WTC11 (cell line): ENCODE measurements at regions not wholly inside any gene's neighbourhood (a gene's known extent, or its start where the extent isn't known, plus 50 kb on each side); places are given as distances from the start of the nearest gene placed in this dataset.

ENCODE experiments used
- ATAC-seq: fragments of 200-7000 bp; cut with Tn5 transposase; 2 replicates; pipeline ENCODE4 v1.10.0; 2021; ENCODE audit warnings: mild to moderate bottlenecking, moderate library complexity
- CTCF ChIA-PET: fragments of 300-600 bp; sonication (Branson Sonifier 250); formaldehyde crosslinking; loops from one replicate; lab custom pipeline; 2021; ENCODE audit warnings: antibody characterized with exemption; lab: Charles Lee
- POLR2A ChIA-PET: fragments of 350-600 bp; sonication (Branson Sonifier 250); formaldehyde crosslinking; loops from one replicate; lab custom pipeline; 2021; ENCODE audit warnings: antibody characterized with exemption; lab: Charles Lee
- DNase-seq: peaks from one replicate; pipeline ENCODE4 v3.0.0; 2021; ENCODE audit warnings: low spot score
- H3K27ac Mint-ChIP-seq: 2 replicates; pipeline ENCODE4 v1.8.0; 2021; ENCODE audit warnings: mixed read lengths
- H3K27me3 Mint-ChIP-seq: 2 replicates; pipeline ENCODE4 v1.8.0; 2021; ENCODE audit warnings: low read depth, mild to moderate bottlenecking, moderate library complexity, mixed read lengths
- H3K36me3 Mint-ChIP-seq: 2 replicates; pipeline ENCODE4 v1.8.0; 2021; ENCODE audit warnings: mixed read lengths
- H3K4me1 Mint-ChIP-seq: 2 replicates; pipeline ENCODE4 v1.8.0; 2022; ENCODE audit warnings: mixed read lengths
- H3K4me3 Mint-ChIP-seq: 2 replicates; pipeline ENCODE4 v1.8.0; 2021; ENCODE audit warnings: mild to moderate bottlenecking, moderate library complexity, mixed read lengths
- H3K9me3 Mint-ChIP-seq: 2 replicates; pipeline ENCODE4 v1.8.0; 2021; ENCODE audit warnings: mixed read lengths
- CREB1 ChIP-seq: sonication (generic); formaldehyde crosslinking; IDR thresholded peaks from 2 replicates; pipeline ENCODE4 v1.8.0; 2023; ENCODE audit warnings: mild to moderate bottlenecking, missing genetic modification reagents
- EMX1 ChIP-seq: fragments of 250-450 bp; sonication (Bioruptor Pico); IDR thresholded peaks from 2 replicates; pipeline ENCODE4 v1.8.0; 2021; ENCODE audit warnings: mild to moderate bottlenecking
- FOXJ3 ChIP-seq: sonication (generic); formaldehyde crosslinking; IDR thresholded peaks from 2 replicates; pipeline ENCODE4 v1.9.0; 2021; ENCODE audit warnings: missing genetic modification reagents, mild to moderate bottlenecking, borderline replicate concordance
- GABPB1 ChIP-seq: sonication (generic); formaldehyde crosslinking; IDR thresholded peaks from 2 replicates; pipeline ENCODE4 v1.8.1; 2023; ENCODE audit warnings: mild to moderate bottlenecking, missing genetic modification reagents
- GRHL2 ChIP-seq: fragments of 250-450 bp; sonication (Bioruptor Pico); IDR thresholded peaks from 2 replicates; pipeline ENCODE4 v1.8.0; 2022; ENCODE audit warnings: mild to moderate bottlenecking, moderate library complexity; ENCODE audit not compliant: insufficient replicate concordance, severe bottlenecking
- GTF2I ChIP-seq: fragments of 250-450 bp; sonication (Bioruptor Pico); conservative IDR thresholded peaks from 2 replicates; pipeline ENCODE4 v1.4.0; 2021; ENCODE audit warnings: mild to moderate bottlenecking
- JAZF1 ChIP-seq: fragments of 250-450 bp; sonication (Bioruptor Pico); IDR thresholded peaks from 2 replicates; pipeline ENCODE4 v1.9.0; 2021; ENCODE audit warnings: moderate library complexity, mild to moderate bottlenecking, inconsistent platforms
- NFE2L1 ChIP-seq: sonication (generic); formaldehyde crosslinking; IDR thresholded peaks from 2 replicates; pipeline ENCODE4 v1.8.1; 2023; ENCODE audit warnings: missing genetic modification reagents
- PRRX2 ChIP-seq: fragments of 250-450 bp; sonication (Bioruptor Pico); IDR thresholded peaks from 2 replicates; pipeline ENCODE4 v1.8.0; 2021; ENCODE audit warnings: mild to moderate bottlenecking
- TEAD4 ChIP-seq: sonication (generic); formaldehyde crosslinking; IDR thresholded peaks from 2 replicates; pipeline ENCODE4 v1.8.0; 2022; ENCODE audit warnings: mild to moderate bottlenecking, missing genetic modification reagents
- TP53 ChIP-seq: sonication (generic); formaldehyde crosslinking; IDR thresholded peaks from 2 replicates; pipeline ENCODE4 v1.8.1; 2023; ENCODE audit warnings: mild to moderate bottlenecking, missing genetic modification reagents
- ZBTB21 ChIP-seq: sonication (generic); formaldehyde crosslinking; IDR thresholded peaks from 2 replicates; pipeline ENCODE4 v1.8.1; 2023; ENCODE audit warnings: mild to moderate bottlenecking, missing genetic modification reagents, borderline replicate concordance
- ZNF232 ChIP-seq: sonication (generic); formaldehyde crosslinking; IDR thresholded peaks from 2 replicates; pipeline ENCODE4 v1.8.0; 2022; ENCODE audit warnings: mild to moderate bottlenecking, missing genetic modification reagents
- ZNF396 ChIP-seq: fragments of 250-450 bp; sonication (Bioruptor Pico); IDR thresholded peaks from 2 replicates; pipeline ENCODE4 v1.8.0; 2021; ENCODE audit warnings: mild to moderate bottlenecking, moderate library complexity, borderline replicate concordance
- ZNF423 ChIP-seq: fragments of 250-450 bp; sonication (Bioruptor Pico); IDR thresholded peaks from 2 replicates; pipeline ENCODE4 v2.1.2; 2022; ENCODE audit warnings: mild to moderate bottlenecking, moderate library complexity
- TF ChIP-seq, protein P1 (sequence below): sonication (generic); formaldehyde crosslinking; IDR thresholded peaks from 2 replicates; pipeline ENCODE4 v1.8.0; 2022; ENCODE audit warnings: mild to moderate bottlenecking, missing genetic modification reagents
- TF ChIP-seq, protein P2 (sequence below): fragments of 250-450 bp; sonication (Bioruptor Pico); IDR thresholded peaks from 2 replicates; pipeline ENCODE4 v1.8.0; 2021; ENCODE audit warnings: mild to moderate bottlenecking
- TF ChIP-seq, protein P3 (sequence below): sonication (generic); formaldehyde crosslinking; IDR thresholded peaks from 2 replicates; pipeline ENCODE4 v1.8.0; 2022; ENCODE audit warnings: mild to moderate bottlenecking, missing genetic modification reagents
- TF ChIP-seq, protein P4 (sequence below): sonication (generic); formaldehyde crosslinking; IDR thresholded peaks from 2 replicates; pipeline ENCODE4 v1.8.1; 2022; ENCODE audit warnings: low read depth, mild to moderate bottlenecking, moderate library complexity, missing genetic modification reagents, borderline replicate concordance
- TF ChIP-seq, protein P5 (sequence below): fragments of 250-450 bp; sonication (Bioruptor Pico); IDR thresholded peaks from 2 replicates; pipeline ENCODE4 v2.1.2; 2022; ENCODE audit warnings: mild to moderate bottlenecking, moderate library complexity
- TF ChIP-seq, protein P6 (sequence below): sonication (generic); formaldehyde crosslinking; IDR thresholded peaks from 2 replicates; pipeline ENCODE4 v1.8.1; 2022; ENCODE audit warnings: mild to moderate bottlenecking, moderate library complexity, missing genetic modification reagents
- TF ChIP-seq, protein P7 (sequence below): fragments of 250-450 bp; sonication (Bioruptor Pico); IDR thresholded peaks from 2 replicates; pipeline ENCODE4 v1.9.0; 2021; ENCODE audit warnings: mild to moderate bottlenecking

DNA sequence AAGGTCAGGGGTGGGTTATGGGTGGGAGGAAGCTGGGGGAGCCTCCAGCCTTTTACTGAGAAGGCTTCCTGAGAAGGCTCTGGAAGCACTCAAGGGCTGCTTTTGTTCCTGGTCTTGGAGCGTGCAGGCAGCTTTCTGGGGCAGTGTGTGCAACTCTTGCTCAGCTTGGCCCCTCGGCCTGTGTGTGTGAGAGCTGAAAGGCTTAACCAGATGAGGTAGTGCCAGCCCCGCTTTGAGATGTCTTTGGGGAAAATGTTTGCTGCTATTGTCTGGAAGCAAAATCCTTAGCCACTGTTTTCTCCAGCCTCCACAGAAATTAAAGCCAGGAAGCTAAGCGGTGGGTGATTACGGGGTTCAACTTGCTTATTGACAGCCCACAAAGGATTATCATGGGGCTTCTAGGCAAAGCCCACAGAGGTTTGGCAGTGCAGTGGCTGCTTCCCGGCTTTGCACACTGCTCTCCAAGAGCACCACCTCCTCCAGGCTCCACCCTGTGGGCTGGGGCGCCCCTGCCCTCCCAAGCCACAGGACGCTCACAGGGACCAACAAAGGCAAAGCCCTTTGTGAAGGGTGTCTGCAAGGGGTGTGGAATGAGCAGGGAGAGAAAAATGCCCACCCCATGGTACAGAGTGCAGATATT, 121.7 kb upstream of the TLE3 start:
- peak; percentile 65 for ATAC-seq
- CTCF ChIA-PET, result no interaction called here
- H3K27me3 Mint-ChIP-seq, result no peaks in the 10 kb centered on the region

DNA sequence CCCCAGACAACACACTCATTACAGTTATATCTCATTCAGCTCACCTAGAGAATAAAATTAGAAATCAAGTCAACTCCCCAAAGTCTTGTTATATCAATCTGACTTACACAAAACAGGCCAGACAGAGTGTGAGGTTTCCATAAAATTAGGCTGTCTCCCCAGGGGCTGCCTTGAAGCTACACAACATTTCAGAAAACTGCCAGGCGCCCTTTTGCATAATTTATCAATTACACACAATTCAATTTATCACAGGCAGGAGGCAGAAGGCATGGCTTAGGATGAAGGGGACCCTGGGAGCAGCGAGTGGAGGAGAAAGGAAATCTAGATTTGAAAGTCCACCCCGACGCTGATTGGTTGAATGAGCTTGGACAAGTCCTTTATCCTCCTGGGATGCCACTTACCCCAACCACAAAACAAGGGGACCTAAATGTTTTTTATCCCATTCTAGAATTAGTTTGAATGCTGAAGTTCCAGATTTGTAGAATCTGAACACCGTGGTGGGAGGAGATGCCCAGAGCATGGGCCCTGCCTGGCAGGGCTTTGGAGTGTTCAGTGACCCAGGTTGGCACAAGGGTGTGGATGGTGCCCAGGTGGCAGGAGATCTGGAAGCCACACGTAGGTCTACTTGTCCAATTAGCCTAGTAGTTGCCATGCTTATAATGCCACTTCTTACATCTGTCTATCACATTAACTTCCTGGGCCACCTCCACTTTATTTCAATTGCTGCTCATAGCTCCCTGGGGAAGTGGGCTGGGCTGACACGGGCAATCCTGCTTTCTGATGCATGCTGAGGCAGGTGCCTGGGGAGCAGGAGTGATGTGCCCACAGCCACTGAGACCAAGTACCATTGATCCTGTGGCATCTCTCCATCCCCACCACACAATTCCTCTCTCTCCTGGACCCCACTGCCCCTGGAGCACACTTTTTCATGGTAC, 119.8 kb upstream of the TLE3 start:
- Mint-ChIP-seq H3K27ac (no peak overlapping the region), H3K36me3 (no peaks in the 10 kb centered on the region), H3K4me1 (peaks cover 18% of the 10 kb centered on the region), H3K27me3 (no peaks in the 10 kb centered on the region), H3K4me3 (no peak overlapping the region), H3K9me3 (no peaks in the 10 kb centered on the region)
- DNase-seq (no peak), ATAC-seq (no peak)
- CTCF ChIA-PET, result no interaction called here
- TF ChIP-seq ZBTB21 (CRISPR knock-in tag) (no peak), CREB1 (CRISPR knock-in tag) (no peak), ZNF423 (no peak), GRHL2 (CRISPR knock-in tag) (no peak), TP53 (CRISPR knock-in tag) (no peak), GABPB1 (CRISPR knock-in tag) (no peak), FOXJ3 (CRISPR knock-in tag) (no peak), ZNF396 (CRISPR knock-in tag) (no peak)
- TF ChIP-seq, protein P1, sequence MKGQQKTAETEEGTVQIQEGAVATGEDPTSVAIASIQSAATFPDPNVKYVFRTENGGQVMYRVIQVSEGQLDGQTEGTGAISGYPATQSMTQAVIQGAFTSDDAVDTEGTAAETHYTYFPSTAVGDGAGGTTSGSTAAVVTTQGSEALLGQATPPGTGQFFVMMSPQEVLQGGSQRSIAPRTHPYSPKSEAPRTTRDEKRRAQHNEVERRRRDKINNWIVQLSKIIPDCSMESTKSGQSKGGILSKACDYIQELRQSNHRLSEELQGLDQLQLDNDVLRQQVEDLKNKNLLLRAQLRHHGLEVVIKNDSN (CRISPR knock-in tag), result no peak
- TF ChIP-seq, protein P2, sequence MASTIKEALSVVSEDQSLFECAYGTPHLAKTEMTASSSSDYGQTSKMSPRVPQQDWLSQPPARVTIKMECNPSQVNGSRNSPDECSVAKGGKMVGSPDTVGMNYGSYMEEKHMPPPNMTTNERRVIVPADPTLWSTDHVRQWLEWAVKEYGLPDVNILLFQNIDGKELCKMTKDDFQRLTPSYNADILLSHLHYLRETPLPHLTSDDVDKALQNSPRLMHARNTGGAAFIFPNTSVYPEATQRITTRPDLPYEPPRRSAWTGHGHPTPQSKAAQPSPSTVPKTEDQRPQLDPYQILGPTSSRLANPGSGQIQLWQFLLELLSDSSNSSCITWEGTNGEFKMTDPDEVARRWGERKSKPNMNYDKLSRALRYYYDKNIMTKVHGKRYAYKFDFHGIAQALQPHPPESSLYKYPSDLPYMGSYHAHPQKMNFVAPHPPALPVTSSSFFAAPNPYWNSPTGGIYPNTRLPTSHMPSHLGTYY, result no peak
- TF ChIP-seq, protein P3, sequence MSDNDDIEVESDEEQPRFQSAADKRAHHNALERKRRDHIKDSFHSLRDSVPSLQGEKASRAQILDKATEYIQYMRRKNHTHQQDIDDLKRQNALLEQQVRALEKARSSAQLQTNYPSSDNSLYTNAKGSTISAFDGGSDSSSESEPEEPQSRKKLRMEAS (CRISPR knock-in tag), result no peak
- POLR2A ChIA-PET, result no interaction called here

More for the DNA sequence above, 121.7 kb upstream of the TLE3 start:
- no peak overlapping the region for H3K27ac Mint-ChIP-seq
- H3K36me3 Mint-ChIP-seq, result no peaks in the 10 kb centered on the region
- H3K9me3 Mint-ChIP-seq, result no peaks in the 10 kb centered on the region
- POLR2A ChIA-PET, result no interaction called here
- H3K4me1 Mint-ChIP-seq, result peaks cover 8% of the 10 kb centered on the region
- no peak overlapping the region for H3K4me3 Mint-ChIP-seq
- no peak for DNase-seq
- TF ChIP-seq JAZF1 (CRISPR knock-in tag), result no peak
- TF ChIP-seq, protein P4, sequence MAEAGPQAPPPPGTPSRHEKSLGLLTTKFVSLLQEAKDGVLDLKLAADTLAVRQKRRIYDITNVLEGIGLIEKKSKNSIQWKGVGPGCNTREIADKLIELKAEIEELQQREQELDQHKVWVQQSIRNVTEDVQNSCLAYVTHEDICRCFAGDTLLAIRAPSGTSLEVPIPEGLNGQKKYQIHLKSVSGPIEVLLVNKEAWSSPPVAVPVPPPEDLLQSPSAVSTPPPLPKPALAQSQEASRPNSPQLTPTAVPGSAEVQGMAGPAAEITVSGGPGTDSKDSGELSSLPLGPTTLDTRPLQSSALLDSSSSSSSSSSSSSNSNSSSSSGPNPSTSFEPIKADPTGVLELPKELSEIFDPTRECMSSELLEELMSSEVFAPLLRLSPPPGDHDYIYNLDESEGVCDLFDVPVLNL (CRISPR knock-in tag), result no peak
- TF ChIP-seq CREB1 (CRISPR knock-in tag), result no peak
- TF ChIP-seq EMX1 (CRISPR knock-in tag), result no peak
- no peak for TF ChIP-seq GRHL2 (CRISPR knock-in tag)
- TF ChIP-seq, protein P5, sequence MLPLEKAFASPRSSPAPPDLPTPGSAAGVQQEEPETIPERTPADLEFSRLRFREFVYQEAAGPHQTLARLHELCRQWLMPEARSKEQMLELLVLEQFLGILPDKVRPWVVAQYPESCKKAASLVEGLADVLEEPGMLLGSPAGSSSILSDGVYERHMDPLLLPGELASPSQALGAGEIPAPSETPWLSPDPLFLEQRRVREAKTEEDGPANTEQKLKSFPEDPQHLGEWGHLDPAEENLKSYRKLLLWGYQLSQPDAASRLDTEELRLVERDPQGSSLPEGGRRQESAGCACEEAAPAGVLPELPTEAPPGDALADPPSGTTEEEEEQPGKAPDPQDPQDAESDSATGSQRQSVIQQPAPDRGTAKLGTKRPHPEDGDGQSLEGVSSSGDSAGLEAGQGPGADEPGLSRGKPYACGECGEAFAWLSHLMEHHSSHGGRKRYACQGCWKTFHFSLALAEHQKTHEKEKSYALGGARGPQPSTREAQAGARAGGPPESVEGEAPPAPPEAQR (CRISPR knock-in tag), result no peak
- TF ChIP-seq, protein P6, sequence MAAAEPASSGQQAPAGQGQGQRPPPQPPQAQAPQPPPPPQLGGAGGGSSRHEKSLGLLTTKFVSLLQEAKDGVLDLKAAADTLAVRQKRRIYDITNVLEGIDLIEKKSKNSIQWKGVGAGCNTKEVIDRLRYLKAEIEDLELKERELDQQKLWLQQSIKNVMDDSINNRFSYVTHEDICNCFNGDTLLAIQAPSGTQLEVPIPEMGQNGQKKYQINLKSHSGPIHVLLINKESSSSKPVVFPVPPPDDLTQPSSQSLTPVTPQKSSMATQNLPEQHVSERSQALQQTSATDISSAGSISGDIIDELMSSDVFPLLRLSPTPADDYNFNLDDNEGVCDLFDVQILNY, result no peak
- no peak for TF ChIP-seq GTF2I (CRISPR knock-in tag)
- TF ChIP-seq NFE2L1 (CRISPR knock-in tag), result no peak
- no peak for TF ChIP-seq PRRX2 (CRISPR knock-in tag)
- no peak for TF ChIP-seq GABPB1 (CRISPR knock-in tag)
- no peak for TF ChIP-seq ZNF232 (CRISPR knock-in tag)
- TF ChIP-seq TEAD4 (CRISPR knock-in tag), result no peak
- TF ChIP-seq, protein P7, sequence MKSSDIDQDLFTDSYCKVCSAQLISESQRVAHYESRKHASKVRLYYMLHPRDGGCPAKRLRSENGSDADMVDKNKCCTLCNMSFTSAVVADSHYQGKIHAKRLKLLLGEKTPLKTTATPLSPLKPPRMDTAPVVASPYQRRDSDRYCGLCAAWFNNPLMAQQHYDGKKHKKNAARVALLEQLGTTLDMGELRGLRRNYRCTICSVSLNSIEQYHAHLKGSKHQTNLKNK, result no peak
